Suprapubic skin (tissue), 4 donors: ENCODE measurements at regions not wholly inside any gene's neighbourhood (a gene's known extent, or its start where the extent isn't known, plus 50 kb on each side); places are given as distances from the start of the nearest gene placed in this dataset.

Experiments used
- POLR2A ChIP-seq, 2 donors: fragments of 450-650 bp; IDR thresholded peaks; one replicate each; pipeline ENCODE4 v1.6.1; 2017; ENCODE audit warnings: antibody characterized with exemption in 2 of 2, mild to moderate bottlenecking in 2 of 2, moderate library complexity in 2 of 2
- POLR2AphosphoS5 ChIP-seq, 3 donors: sonication (generic); formaldehyde crosslinking; IDR thresholded peaks; one replicate each; pipeline ENCODE4 v1.6.1; 2017; ENCODE audit warnings: antibody characterized with exemption in 3 of 3
- TF ChIP-seq, protein P1 (sequence below), 2 donors: fragments of 200-600 bp in 1 of 2; fragments of 450-650 bp in 1 of 2; sonication (generic) in 1 of 2; IDR thresholded peaks; one replicate each; pipeline ENCODE4 v1.5.1; 2016 to 2019; ENCODE audit warnings: antibody characterized with exemption in 2 of 2, mild to moderate bottlenecking in 1 of 2, moderate library complexity in 1 of 2

- TF ChIP-seq POLR2A (IDR thresholded peaks at IDR 0.05) (no peak), POLR2AphosphoS5 (IDR thresholded peaks at IDR 0.05) (no peak)
- TF ChIP-seq, protein P1, sequence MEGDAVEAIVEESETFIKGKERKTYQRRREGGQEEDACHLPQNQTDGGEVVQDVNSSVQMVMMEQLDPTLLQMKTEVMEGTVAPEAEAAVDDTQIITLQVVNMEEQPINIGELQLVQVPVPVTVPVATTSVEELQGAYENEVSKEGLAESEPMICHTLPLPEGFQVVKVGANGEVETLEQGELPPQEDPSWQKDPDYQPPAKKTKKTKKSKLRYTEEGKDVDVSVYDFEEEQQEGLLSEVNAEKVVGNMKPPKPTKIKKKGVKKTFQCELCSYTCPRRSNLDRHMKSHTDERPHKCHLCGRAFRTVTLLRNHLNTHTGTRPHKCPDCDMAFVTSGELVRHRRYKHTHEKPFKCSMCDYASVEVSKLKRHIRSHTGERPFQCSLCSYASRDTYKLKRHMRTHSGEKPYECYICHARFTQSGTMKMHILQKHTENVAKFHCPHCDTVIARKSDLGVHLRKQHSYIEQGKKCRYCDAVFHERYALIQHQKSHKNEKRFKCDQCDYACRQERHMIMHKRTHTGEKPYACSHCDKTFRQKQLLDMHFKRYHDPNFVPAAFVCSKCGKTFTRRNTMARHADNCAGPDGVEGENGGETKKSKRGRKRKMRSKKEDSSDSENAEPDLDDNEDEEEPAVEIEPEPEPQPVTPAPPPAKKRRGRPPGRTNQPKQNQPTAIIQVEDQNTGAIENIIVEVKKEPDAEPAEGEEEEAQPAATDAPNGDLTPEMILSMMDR (IDR thresholded peaks at IDR 0.05) = no peak
Measured at GRCh38 chr4:152041295-152041694, 280.5 kb upstream of the GATB start.
